Omental fat pad (tissue), 3 donors: ENCODE measurements at regions not wholly inside any gene's neighbourhood (a gene's known extent, or its start where the extent isn't known, plus 50 kb on each side); places are given as distances from the start of the nearest gene placed in this dataset.

Experiments used
- ATAC-seq: fragments of 150-250 bp; one replicate; pipeline ENCODE4 v1.9.1; 2016; ENCODE audit warnings: mild to moderate bottlenecking, moderate library complexity; ENCODE audit not compliant: low FRiP score
- DNase-seq: peaks from one replicate; pipeline ENCODE4 v3.0.0-alpha.2; 2019; ENCODE audit warnings: low spot score
- TF ChIP-seq, protein P1 (sequence below), 3 donors: fragments of 450-650 bp; IDR thresholded peaks; one replicate each; pipeline ENCODE4 v1.5.1; 2016 to 2017; ENCODE audit warnings: antibody characterized with exemption in 3 of 3, mild to moderate bottlenecking in 3 of 3, moderate library complexity in 2 of 3

DNA sequence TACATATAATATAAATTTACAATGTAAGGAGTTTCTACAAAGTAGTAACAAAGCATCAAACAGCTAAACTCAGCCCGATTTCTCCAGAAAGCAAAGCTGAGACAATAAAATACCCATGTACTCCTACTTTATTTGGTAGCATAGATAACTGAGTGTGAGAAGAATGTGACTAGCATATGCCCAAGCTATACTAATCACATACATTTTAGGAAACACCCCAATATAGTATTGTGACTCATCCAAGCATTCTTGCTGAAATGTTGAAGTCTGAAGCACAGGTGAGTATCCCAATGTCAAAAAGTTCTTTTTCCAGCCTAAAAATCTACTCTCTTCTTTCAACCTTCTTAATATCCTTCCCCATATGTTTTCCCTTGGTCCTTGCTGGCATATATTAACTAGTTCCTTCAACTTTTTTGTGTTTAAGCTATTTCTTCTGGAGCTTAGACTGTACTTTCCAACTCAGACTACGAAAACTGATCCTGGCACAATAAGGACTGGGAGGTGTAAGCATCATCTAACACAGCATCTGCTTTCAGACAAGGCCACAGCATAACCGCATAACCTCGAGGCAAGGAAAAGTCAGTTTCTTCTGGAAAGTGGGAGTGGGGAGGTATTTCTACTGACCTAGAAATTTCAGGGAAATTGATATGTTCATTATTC, 163.0 kb upstream of the RNPC3 start:
- DNase-seq = no peak
- TF ChIP-seq, protein P1, sequence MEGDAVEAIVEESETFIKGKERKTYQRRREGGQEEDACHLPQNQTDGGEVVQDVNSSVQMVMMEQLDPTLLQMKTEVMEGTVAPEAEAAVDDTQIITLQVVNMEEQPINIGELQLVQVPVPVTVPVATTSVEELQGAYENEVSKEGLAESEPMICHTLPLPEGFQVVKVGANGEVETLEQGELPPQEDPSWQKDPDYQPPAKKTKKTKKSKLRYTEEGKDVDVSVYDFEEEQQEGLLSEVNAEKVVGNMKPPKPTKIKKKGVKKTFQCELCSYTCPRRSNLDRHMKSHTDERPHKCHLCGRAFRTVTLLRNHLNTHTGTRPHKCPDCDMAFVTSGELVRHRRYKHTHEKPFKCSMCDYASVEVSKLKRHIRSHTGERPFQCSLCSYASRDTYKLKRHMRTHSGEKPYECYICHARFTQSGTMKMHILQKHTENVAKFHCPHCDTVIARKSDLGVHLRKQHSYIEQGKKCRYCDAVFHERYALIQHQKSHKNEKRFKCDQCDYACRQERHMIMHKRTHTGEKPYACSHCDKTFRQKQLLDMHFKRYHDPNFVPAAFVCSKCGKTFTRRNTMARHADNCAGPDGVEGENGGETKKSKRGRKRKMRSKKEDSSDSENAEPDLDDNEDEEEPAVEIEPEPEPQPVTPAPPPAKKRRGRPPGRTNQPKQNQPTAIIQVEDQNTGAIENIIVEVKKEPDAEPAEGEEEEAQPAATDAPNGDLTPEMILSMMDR (IDR thresholded peaks at IDR 0.05) = no peak
- ATAC-seq = no peak

DNA sequence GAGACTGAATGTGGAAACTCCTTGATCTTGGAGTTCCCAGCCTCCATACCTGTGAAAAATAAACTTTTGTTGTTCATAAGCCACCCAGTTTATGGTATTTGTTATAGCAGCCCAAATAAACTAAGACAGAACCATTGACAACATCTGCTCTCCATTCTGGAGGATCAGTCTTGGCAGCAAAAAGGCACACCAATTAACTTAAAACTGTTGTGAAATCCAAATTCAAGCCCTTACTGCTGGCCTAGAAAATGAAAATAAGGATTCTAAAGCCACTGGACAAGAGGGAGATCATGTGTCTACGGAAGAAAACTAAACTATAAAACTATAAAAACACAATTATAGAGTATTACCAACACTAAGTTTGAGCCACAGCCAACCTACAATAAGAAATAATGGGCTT, 172.1 kb upstream of the RNPC3 start:
- ATAC-seq (no peak), DNase-seq (no peak)
- TF ChIP-seq, protein P1 (IDR thresholded peaks at IDR 0.05) = no peak

DNA sequence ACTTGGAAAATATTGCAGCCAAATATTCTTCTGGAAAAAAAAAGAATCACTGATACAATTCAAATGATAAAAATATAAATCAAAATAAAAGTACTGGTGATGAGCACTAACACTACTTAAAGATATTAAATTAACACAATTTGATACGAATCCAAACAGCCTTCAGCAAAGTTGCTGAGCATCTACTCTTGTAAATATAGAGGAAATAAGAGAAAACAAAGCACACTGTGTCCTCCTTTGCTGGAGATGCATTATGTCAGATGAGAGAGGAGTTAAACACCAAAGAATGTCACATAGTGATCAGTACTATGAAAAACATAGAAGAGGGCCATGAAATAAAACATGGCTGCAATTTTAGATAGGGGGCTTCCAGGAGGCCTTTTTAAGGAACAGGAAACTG, 177.4 kb upstream of the RNPC3 start:
- DNase-seq (no peak), ATAC-seq (no peak)
- TF ChIP-seq, protein P1 (IDR thresholded peaks at IDR 0.05) = no peak

DNA sequence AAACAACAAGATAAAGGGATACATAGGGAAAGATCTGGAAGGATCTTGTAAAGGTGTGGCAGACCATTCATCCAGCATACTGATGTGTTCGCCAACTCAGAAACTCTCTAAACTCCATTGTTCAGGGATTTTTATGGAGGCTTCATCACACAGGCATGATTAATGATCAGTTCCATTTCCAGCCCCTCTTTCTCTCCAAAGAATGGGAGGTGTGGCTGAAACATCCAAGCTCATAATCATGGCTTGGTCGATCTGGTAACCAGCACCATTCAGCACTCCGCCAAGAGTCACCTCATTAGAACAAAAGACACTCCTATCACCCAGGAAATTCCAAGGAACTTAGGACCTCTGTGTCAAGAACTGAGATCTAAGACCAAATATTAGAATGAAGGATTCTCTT, 180.6 kb upstream of the RNPC3 start:
- ATAC-seq = no peak
- TF ChIP-seq, protein P1 (IDR thresholded peaks at IDR 0.05) = no peak
- DNase-seq = no peak

DNA sequence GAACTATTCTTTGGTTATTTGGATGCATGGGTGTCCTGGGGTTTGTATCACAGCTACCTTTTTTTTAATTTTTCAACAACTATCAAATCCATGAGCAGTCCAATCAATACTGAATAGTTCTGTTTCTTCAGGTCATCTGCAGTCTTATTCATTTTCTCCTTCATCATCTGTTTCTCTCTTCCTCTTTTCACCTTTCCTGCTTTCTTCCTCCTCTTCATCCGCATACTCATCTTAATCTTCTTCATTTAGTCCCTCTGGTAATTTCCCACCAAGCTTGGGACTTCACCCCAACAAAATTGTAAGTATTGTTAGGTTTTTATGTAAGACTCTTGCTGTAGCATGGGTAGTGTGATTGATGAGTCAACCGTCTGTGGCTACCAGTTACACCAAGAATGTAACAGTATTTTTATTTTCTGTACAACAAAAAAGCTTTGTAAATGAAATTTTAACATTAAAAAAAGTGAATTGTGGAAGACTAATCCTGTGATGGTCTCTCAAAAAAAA, 184.1 kb upstream of the RNPC3 start:
- ATAC-seq (no peak), DNase-seq (no peak)
- TF ChIP-seq, protein P1 (IDR thresholded peaks at IDR 0.05) = no peak

DNA sequence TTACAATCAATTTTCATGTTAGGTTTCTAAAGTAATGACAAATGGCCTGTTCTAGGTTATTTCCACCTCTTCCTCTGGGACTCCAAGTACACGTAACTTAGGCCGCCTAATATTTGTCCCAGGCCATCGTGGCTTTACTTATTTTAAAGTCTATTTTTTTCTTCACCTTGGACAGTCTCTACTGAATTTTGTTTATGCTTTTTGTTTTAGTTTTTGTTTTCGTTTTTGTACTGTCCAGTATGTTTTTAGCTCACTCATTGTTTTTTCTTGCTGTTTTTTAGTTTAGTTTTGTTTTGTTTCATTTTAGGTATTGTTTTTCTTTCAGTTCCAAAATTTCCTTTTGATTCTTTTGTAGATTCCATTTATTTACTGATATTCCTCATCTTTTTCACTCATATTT, 187.7 kb upstream of the RNPC3 start:
- ATAC-seq = no peak
- TF ChIP-seq, protein P1 (IDR thresholded peaks at IDR 0.05) = no peak

DNA sequence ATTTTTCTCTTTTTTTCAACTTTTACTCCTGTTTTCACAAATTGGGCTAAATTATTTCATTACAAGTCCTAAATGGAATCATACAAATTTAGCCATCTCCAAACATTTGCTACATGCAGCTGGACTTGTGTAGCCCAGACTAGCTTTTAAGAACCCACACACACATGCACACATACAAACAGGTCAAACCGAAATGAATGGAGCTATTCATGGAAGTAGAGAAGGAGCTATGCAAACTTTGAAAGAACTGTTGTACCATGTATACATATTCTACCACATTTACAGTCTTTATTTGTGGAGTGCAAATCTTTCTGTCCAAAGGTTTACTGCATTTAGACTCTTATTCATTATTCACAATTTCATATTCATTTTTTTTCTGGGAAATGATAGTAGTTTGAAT, 189.1 kb upstream of the RNPC3 start:
- TF ChIP-seq, protein P1 (IDR thresholded peaks at IDR 0.05) = no peak
- no peak for ATAC-seq
- no peak for DNase-seq

More for the DNA sequence above, 187.7 kb upstream of the RNPC3 start:
- no peak for DNase-seq
